HG02884 (cell line): ENCODE measurements at regions not wholly inside any gene's neighbourhood (a gene's known extent, or its start where the extent isn't known, plus 50 kb on each side); places are given as distances from the start of the nearest gene placed in this dataset.

Experiments used
- ATAC-seq: cut with Tn5 transposase; IDR thresholded peaks from one replicate; pipeline ENCODE4 v1.9.1; 2021; ENCODE audit warnings: mild to moderate bottlenecking, moderate library complexity; ENCODE audit not compliant: unreplicated experiment

DNA sequence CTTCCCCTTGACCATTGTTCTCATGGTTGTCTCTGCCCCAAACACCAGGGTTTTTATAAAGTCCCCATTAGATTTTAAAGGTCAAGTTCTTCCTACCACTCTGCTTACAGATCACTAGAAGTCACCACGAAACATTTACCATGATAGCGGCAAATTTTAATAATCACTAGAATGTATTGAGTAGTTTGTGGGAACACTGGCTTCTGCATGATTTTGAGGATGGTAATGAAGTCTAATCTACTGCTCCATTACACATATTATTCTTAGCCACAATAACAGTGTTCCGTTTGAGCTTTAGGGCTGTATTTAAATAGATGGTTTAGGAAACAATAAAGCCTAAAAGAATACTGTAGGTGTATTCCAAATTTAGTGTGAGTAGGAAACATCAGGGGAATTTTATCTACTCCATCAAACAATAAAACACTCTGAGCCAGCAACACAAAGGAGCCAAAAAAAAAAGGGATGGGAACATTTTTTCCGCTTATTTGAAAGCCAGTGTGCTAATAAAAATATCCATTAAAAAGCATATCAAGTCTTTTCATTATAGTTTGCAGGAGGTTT is 49.7 kb downstream of the KLF12 start:
- ATAC-seq = no peak

DNA sequence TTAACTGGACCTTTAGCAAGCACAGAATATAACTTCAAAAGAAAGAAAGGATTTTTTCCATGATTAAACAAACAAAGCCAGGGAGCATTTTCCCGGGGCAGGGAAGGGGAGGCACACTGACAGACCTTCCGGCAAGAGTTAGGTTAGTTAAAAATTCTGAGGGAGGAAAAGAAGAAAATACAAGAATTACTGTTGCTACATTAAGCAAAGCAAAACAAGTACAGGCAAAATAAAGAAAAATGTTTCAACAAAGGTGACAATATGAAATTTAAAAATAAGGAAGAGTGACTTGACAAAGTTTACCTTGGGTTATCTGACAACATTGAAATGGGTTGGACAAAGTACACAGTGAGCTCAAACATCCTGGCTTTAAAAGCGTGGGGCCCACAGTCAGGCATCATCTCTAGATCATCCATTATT is 51.5 kb downstream of the KLF12 start:
- ATAC-seq = no peak

DNA sequence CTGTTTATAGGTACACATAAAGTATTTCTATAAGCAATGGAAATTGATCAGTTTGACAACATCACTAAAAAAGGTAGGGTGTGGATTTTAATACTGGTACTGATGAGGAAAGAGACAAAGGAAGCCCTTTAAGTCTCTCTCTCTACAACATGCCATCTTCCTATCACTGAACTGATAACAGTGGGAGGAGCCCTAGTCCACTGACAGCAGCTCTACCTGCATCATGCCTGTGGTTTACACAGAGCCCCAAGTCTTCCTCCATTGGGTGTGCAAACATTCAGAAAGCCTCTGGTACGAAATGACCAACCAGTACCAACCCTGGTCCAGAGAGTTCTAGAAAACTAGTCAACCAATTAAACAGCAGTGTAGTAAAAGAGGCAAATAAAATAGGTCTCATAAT is 53.4 kb downstream of the KLF12 start:
- ATAC-seq = no peak

DNA sequence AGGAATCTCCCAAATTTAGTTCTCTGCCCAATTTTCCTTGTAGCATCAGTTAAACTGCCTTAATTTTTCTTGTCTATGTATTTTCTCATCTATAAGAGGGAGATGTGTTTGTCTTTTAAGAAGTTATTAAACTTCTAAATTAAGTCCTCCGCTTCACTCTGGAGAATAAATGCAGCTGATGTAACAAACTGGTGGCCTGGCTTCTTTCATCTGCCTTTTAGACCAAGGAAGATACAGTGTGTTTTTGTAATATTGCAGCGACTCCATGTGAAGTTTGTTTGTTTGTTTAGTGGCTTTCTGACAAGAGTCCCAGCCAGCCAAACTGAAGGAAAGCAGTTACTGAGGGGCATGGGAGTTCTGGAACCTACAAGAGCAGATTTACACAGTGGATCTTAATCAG is 56.4 kb downstream of the KLF12 start:
- ATAC-seq = no peak

DNA sequence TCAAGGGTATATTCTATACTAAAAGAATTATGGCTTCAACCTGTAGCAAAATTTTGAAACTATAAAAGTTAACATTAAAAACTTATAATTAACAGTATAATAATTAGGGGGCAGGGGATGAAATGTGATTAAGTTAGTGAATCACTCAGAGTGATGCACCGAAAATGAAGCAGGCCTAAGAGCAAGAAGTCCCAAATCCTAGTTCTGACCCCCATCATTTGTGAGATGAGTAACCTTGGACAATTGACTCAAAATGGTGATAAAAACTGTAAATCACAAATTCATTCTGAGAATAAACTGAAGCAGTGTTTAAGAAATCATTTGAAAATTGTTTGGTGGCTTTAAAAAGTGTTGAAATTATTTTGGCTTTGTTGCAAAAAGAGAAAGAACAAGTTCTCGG is 56.8 kb downstream of the KLF12 start:
- ATAC-seq = no peak

DNA sequence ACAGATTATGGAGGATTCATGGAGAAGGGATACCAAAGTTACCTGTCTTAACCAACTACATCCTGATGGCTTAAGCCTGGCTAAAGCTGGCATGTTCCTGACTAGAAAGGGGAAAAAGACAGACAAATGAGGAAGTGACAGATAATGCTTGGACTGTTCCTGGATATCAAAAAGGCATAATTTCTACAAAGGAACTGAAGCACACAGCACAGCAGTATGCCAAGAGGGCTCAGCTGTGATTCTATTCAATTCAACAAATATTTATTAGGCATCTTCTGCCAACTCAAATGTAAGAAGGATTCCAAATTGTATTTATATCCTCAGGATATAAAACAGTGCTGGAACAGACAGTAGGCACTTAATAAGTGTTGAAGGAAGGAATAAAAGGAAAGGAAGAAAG is 59.5 kb downstream of the KLF12 start:
- no peak for ATAC-seq

DNA sequence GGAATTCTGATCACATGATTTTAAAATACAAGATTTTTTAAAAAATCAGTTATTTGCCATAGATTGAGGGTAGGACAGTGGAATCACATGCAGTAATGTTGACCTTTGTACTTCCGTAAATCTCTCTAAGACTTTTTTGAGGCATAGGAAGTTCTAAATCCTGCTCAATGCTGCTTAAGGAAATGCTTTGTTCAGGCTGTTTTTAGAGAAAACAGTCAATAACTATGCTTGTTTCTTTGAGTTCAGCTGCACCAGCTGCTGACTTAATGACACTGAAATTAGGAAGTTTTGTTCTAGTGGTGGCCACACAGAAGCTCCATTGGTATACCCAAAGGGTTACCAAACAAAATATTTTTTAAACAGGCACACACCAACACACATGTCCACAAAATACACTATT is 60.9 kb downstream of the KLF12 start:
- no peak for ATAC-seq

DNA sequence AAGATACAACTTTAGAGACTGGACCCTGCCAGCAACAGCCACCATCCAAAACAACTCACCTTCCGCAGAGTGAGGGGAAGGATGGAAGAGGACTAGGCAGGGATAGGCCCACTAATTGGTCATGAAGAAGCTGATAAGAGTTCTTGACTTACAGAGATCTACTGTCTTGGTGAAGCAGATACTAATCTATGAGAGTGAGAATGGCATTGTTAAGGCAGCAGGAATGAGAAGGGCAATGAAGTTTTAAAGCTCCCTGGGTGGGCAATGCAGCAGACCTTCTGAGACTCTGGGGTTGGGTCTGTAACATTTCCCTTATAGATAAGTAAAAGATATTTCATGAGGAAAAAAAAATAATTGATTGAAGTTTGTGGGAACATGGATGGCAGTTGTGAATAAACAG is 63.7 kb downstream of the KLF12 start:
- peak; percentile 20 for ATAC-seq

DNA sequence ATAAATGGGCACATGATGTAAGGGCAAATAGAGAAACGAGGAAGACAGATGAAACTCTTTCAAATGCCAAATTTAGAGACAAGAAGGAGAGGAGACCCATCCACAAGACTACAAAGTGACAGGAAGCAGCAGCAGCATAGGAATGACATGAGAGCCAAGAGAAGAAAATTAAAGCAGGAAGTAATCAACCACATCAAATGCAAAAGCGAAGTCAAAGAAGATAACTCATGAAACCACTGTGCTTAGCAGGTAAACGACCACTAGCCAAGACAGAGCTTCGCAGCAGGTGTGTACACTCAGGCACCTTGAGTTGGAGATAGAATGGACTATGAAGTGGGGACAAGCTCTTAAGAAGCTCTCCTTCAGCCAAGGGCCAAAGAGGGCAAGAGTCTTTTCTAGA is 64.1 kb downstream of the KLF12 start:
- ATAC-seq = peak; percentile 61

DNA sequence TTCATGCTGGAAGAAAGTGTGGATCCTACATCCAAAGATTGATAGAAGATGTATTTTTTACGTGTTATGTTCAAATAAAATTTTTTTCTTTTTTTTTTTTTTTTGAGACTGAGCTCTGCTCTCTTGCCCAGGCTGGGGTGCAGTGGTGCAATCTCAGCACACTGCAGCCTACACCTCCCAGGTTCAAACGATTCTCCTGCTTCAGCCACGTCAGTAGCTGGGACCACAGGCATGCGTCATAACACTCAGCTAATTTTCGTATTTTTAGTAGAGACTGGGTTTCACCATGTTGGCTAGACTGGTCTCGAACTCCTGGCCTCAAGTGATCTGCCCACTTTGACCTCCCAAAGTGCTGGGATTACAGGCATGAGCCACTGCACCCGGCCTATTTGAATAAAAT is 65.7 kb downstream of the KLF12 start:
- ATAC-seq = no peak

DNA sequence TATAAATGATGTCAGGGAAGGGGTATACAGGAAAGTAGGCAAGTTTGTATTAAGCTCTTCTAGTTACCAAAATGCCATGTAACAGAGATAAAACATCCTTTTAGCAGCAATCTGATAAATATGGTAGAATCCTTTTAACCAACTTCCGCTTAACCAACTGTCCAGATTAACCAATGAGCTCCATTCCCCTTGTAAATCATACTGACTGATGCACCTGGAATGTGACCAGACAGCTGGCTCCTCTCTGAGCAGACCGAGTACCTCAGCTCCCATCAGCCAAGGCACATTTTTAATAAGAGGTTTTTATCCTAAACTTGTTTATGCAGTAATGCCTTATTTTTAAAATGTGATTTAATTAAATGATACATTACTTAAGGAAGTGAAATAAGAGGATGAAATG is 66.4 kb downstream of the KLF12 start:
- no peak for ATAC-seq

DNA sequence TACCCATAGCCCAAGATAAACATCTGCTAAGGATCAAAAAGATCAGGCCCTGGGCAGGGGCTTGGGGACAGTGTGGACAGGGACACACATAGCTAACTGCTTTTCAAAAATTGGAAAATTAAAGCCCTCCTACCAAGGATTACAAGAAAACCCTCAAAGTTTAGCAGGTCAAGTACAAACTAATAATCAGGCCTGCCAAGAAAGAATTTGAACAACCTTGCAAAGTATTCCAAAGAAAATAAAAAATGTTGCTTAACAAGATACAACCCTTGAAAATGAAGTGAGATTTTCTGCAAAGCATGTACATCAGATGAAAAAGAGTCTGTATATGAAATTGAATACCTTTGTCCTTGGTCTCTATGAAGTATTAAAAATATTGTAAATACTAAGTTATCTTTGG is 67.3 kb downstream of the KLF12 start:
- ATAC-seq = no peak

DNA sequence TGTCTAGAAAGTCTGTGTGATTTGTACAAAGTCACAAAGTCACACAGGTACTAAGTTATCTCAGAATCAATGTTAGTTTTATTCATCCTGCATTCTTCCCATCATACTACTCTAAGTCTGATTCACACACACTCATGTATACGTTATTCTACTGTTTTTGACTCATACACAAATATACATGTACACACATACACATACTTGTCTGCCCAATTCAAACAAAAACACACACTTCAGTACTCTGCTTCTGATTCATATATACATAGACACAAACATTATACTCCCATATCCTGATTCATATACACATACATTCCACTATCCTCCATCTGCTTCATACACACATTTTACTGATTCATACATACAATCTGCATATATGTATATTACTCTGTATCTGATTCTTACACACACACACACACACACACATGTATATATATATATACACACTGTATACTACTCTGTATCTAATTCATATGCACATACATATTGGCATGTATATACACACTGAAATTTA is 69.3 kb downstream of the KLF12 start:
- no peak for ATAC-seq

DNA sequence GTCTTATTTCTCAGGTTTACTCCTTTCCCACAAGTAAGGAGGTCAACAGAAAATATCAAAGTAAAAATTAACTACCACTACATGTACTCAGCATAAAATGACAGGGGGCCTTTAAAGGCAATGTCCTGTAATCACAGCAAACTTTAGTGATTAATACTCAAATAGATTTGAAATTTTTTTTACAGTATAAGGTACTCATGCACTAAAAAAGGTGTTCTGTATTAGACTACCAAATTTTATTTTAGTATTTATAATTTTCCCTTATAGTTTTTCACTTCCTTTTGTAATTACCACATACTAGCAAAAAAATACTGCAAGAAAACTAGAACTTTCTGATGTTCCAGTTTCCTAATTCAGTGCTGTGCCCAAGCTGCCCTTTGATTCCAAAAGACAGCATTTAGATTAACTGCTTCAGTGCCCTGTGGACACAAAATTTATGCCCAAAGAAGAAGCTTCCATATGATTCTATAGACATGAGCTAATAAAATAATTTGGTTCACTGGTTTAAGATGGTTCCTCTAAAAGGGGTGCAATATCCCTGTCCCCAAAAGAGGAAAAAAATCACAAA is 70.6 kb downstream of the KLF12 start:
- ATAC-seq = no peak

DNA sequence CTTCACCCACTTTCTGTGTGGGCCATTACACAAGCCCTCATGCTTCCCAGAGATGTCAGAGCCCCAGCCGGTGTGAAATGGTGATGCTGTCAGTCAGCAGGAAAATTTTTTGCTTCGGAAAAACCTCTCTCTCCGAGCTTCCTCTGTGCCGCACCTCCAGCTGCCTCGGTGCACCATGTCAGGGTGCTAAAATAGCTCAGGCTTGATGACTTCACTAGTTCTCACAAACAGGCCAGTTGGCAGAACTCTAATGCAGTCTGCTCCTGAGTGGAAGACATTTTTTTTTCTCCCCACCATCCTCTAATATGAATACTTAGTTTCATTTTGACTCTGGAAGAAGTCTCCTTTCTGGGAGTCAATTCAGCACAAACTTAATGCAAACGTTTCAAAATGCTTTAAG is 71.3 kb downstream of the KLF12 start:
- peak; percentile 79 for ATAC-seq

DNA sequence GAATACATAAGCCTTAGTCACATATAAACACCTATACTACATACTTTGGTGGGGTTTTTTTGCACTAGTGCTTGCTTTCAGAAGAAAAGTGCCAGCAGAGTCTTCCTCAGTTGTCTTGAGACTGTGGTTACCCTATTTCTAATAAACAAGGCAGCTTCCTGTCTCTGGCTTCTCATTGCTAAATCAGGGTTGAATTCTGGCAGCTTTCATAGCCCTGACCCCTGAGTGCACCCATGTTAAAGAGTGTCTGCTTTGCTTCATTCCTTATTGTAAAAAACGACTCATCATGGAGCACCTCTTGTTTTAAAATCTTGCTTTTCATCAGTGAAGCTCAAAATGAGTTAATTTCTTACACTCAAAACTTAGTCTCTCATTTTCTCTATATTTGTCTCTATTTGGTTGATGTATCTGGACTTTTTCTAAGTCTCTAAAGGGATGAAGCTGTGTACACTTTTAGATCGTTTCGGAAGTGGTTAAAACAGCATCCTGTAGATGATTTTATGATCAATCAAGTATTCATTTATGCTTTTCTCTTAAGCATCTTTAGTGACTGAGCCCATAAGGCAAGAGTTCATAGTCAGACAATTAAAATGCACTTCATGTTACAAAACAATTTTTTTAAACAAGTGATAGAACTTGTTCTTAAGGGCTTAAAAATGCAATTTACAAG is 72.1 kb downstream of the KLF12 start:
- peak; percentile 52 for ATAC-seq

DNA sequence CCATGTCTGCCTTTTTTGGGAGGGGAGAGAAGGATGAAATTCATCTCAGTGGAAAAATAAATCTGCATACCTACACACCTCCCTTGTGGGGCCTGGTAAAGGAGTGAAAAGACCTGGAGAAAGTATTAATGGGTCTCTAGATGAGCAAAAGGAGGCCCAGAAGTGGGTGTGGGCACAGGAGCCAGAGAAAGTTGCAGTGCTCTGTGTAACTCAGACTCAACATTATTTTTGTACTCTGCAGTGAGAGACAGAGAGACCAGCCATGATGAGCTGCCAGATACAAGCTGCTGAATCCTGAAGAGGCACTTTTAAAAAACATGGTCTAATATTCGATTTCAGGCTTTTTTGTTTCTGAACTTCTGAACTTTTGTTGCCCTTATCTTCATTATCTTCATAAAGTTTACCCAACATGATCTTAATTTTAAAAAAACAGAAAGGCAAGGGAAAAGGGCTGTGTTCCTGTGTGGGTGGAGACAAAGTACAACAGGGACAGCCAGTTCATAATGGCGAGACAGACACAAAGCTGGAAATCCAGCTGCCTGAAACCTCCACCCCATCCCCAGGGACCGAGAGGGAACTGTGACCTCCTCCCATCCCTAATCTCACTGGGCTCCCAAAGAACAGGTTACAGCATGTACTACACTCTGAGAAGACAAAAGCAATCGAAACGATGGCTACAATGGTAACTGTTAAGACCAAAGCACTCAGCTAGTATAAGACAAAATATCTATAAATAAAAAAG is 77.2 kb downstream of the KLF12 start:
- no peak for ATAC-seq

DNA sequence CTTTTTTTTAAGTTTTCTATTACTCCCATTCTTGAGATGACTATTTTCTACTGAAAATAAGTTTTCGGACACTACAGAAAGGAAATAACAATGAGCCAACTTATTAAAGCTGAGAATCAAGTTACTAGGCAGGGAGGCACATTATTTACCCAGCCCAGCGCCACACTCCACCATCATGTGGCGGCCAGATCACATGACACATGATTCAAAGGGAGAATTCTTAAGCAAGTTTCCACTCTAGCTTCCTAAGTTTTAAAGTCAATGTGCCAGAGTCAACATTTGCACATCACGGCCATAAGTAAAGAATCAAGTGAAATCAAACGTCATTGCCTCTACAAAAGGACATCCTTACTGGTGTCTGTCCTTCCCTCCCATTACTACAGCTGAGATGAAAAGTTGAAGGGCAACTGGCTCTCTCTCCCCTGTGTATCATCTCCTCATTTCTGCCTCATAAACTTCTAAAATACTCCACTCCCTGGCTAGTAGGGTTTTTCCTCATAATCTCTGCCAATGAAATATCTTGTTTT is 81.7 kb downstream of the KLF12 start:
- ATAC-seq = no peak

DNA sequence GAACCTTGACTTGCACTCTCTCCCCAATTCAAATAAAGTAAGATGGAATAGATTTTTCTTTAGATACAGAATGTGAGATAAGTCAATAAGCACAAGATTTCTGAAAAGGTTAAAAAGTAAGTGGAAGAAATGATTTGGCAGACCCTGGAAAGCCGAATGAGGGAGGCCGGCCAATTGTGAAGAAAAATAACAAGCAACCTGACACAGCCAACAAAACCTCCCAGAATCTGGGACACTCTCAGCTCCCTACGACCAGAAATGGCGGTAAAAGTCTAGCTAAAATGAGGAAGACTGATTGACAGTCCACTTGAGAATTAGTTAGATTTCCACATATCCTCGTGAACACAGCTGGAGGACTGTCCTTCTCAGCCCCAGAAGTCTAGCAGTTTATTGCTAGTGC is 85.4 kb downstream of the KLF12 start:
- no peak for ATAC-seq

DNA sequence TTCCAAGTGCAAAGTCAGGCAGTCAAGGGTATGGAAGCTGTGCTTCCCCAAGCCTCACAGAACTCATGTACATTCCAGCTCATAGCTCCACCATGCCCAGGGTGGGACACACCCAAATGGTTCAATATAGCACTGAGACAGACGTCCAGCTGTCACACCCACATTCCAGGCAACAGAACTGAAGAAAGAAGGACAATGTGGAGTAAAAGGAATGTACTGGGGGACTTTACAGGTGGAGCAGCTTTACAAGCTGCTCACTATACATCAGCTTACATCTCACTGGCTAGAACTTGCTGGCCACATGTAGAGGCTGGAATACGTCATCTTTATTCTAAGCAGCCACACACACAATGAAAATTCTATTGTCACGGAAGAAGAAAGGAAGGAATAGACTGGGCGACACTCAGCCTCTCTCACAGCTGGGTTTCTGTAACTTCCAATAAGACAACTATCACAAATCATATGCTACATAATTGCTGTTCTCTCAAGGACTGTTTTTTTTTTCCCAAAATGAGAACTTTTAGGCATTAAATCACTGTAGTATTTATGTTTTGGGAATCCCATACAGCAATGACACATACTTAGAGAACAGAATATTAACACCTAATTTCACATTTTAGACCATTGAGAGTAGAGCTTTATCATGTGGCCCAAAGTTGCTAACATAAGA is 86.1 kb downstream of the KLF12 start:
- ATAC-seq = no peak

DNA sequence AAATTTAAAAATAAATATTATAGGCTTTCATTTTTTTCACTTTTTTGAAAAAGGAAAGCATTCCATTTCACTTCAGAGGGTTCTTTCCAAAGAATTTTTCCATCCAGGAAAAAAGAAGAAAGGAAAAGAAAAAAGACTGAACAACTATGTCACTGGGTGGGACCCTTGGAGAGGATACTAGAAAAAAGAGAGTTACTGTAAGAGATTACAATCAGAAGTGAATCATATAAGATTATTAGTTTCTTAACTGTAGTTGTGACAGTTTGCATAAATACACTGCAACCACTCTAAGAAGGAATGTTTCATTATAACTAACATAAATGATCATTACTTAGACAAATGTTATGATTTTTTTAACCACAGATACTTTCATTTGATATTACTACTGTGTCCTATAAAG is 87.8 kb downstream of the KLF12 start:
- ATAC-seq = no peak
